T-cell (primary cell): ENCODE measurements at regions not wholly inside any gene's neighbourhood (a gene's known extent, or its start where the extent isn't known, plus 50 kb on each side); places are given as distances from the start of the nearest gene placed in this dataset.

Experiments
- ATAC-seq, 4 experiments: fragments of 200-7000 bp in 3 of 4; fragments of 150-1000 bp in 1 of 4; cut with Tn5 transposase; replicated peaks in 1 of 4; 1 replicate in 3 of 4; 2 replicates in 1 of 4; pipeline ENCODE4 v1.10.0; 2021; ENCODE audit warnings: moderate library complexity in 3 of 4, mild to moderate bottlenecking in 2 of 4, moderate number of reproducible peaks in 1 of 4
- CTCF ChIA-PET, 2 donors: fragments of 300-600 bp; sonication (Branson Sonifier 250); formaldehyde crosslinking; loops; one replicate each; lab custom pipeline; 2022; ENCODE audit warnings: antibody characterized with exemption in 2 of 2; lab: Charles Lee
- POLR2A ChIA-PET, 2 donors: fragments of 300-600 bp; sonication (Branson Sonifier 250); formaldehyde crosslinking; loops; one replicate each; lab custom pipeline; 2022; ENCODE audit warnings: antibody characterized with exemption in 2 of 2; lab: Charles Lee
- DNase-seq, 35 experiments: peaks; one replicate each; pipeline versions ENCODE4 v3.0.0 to v3.0.0-alpha.2; 2013 to 2023
- H3K27ac ChIP-seq: one replicate; pipeline ENCODE4 v1.5.1; 2013; ENCODE audit warnings: low read length
- H3K27me3 ChIP-seq, 2 experiments: replicated peaks in 1 of 2; 1 replicate in 1 of 2; 2 replicates in 1 of 2; pipeline versions ENCODE4 v1.6.1 to v1.7.0; 2013; ENCODE audit warnings: low read length in 1 of 2, mixed read lengths in 1 of 2; ENCODE audit not compliant: control insufficient read depth in 2 of 2, insufficient read depth in 2 of 2; ENCODE audit errors: extremely low read depth in 1 of 2
- H3K36me3 ChIP-seq, 2 donors: 1 replicate in 1 of 2; 2 replicates in 1 of 2; pipeline versions ENCODE4 v1.6.1 to v1.7.0; 2013; ENCODE audit warnings: low read length in 1 of 2; ENCODE audit not compliant: control insufficient read depth in 2 of 2, insufficient read depth in 1 of 2; ENCODE audit errors: extremely low read depth in 1 of 2
- H3K4me1 ChIP-seq, 2 experiments: 1 replicate in 1 of 2; 2 replicates in 1 of 2; pipeline versions ENCODE4 v1.6.1 to v1.7.0; 2013; ENCODE audit warnings: low read length in 2 of 2, mixed read lengths in 1 of 2; ENCODE audit not compliant: insufficient read depth in 2 of 2, control insufficient read depth in 1 of 2; ENCODE audit errors: extremely low read depth in 1 of 2
- H3K4me3 ChIP-seq, 2 donors: 1 replicate in 1 of 2; 2 replicates in 1 of 2; pipeline versions ENCODE4 v1.5.1 to v1.7.0; 2013; ENCODE audit warnings: mild to moderate bottlenecking in 2 of 2, low read length in 1 of 2, moderate library complexity in 1 of 2; ENCODE audit not compliant: control insufficient read depth in 1 of 2; ENCODE audit errors: extremely low read depth in 1 of 2
- H3K9me3 ChIP-seq: 2 replicates; pipeline ENCODE4 v1.7.0; 2013
- H3K27ac Mint-ChIP-seq, 2 donors: one replicate each; pipeline ENCODE4 v1.8.0; 2020 to 2021; ENCODE audit warnings: mild to moderate bottlenecking in 2 of 2, mixed read lengths in 2 of 2
- H3K27me3 Mint-ChIP-seq, 2 donors: one replicate each; pipeline ENCODE4 v1.8.0; 2021 to 2022; ENCODE audit warnings: mixed read lengths in 2 of 2
- H3K36me3 Mint-ChIP-seq: one replicate; pipeline ENCODE4 v1.8.0; 2021; ENCODE audit warnings: mixed read lengths
- H3K4me1 Mint-ChIP-seq, 3 donors: one replicate each; pipeline ENCODE4 v1.8.0; 2020 to 2022; ENCODE audit warnings: mixed read lengths in 3 of 3, mild to moderate bottlenecking in 1 of 3
- H3K4me3 Mint-ChIP-seq, 3 donors: one replicate each; pipeline ENCODE4 v1.8.0; 2020 to 2022; ENCODE audit warnings: mild to moderate bottlenecking in 3 of 3, mixed read lengths in 3 of 3, moderate library complexity in 3 of 3
- H3K9me3 Mint-ChIP-seq, 3 donors: one replicate each; pipeline ENCODE4 v1.8.0; 2020 to 2022; ENCODE audit warnings: mixed read lengths in 3 of 3
- WGBS: methylation state at CpG from one replicate; pipeline ENCODE4 v1.1.5; 2013; ENCODE audit warnings: missing lambda C conversion rate; ENCODE audit not compliant: insufficient coverage; 5-methylcytosine and 5-hydroxymethylcytosine counted together

- Mint-ChIP-seq H3K9me3 (no peaks in the 10 kb centered on the region), H3K27me3 (peaks cover 3 to 10% of the 10 kb centered on the region in 2 donors), H3K27ac (no peak overlapping the region), H3K4me1 (no peaks in the 10 kb centered on the region), H3K36me3 (no peaks in the 10 kb centered on the region), H3K4me3 (no peak overlapping the region)
- ChIA-PET POLR2A (no interaction called here), CTCF (no interaction called here)
- Histone ChIP-seq H3K4me3 (no peak overlapping the region), H3K27me3 (peaks cover 0 to 6% of the 10 kb centered on the region in 2 experiments), H3K9me3 (no peaks in the 10 kb centered on the region), H3K4me1 (no peaks in the 10 kb centered on the region), H3K36me3 (no peaks in the 10 kb centered on the region), H3K27ac (no peak overlapping the region)
- 100% methylated on average over 1 of the region's 8 CpGs for whole genome bisulfite sequencing
- ATAC-seq (no peak), DNase-seq (no peak)
Measured at GRCh38 chr2:106296182-106296815, 102.2 kb upstream of the UXS1 start.

GRCh38 chr2:106294182-106294581 is 100.1 kb upstream of the UXS1 start:
- CTCF ChIA-PET: no interaction called here
- Histone ChIP-seq H3K4me3 (no peak overlapping the region), H3K4me1 (no peaks in the 10 kb centered on the region), H3K27ac (no peak overlapping the region), H3K27me3 (peaks cover 0 to 6% of the 10 kb centered on the region in 2 experiments), H3K9me3 (no peaks in the 10 kb centered on the region), H3K36me3 (no peaks in the 10 kb centered on the region)
- Mint-ChIP-seq H3K27me3 (peaks cover 0 to 9% of the 10 kb centered on the region in 2 donors), H3K4me1 (no peaks in the 10 kb centered on the region), H3K4me3 (no peak overlapping the region), H3K36me3 (no peaks in the 10 kb centered on the region), H3K27ac (no peak overlapping the region), H3K9me3 (no peaks in the 10 kb centered on the region)
- POLR2A ChIA-PET: no interaction called here
- 75% methylated on average over 1 of the region's 1 CpG for WGBS
- ATAC-seq (no peak), DNase-seq (no peak)

- Mint-ChIP-seq H3K36me3 (no peaks in the 10 kb centered on the region), H3K4me1 (no peaks in the 10 kb centered on the region), H3K9me3 (no peaks in the 10 kb centered on the region), H3K27me3 (peaks cover 0 to 5% of the 10 kb centered on the region in 2 donors), H3K4me3 (no peak overlapping the region), H3K27ac (no peak overlapping the region)
- no peak overlapping the region for H3K4me3 ChIP-seq
- no peaks in the 10 kb centered on the region for H3K9me3 ChIP-seq
- no CpG with 5 or more reads among the region's 2 CpGs for WGBS
- no peaks in the 10 kb centered on the region for H3K4me1 ChIP-seq
- DNase-seq: no peak
- ChIA-PET POLR2A (no interaction called here), CTCF (no interaction called here)
- H3K27ac ChIP-seq: no peak overlapping the region
- no peak for ATAC-seq
- peaks cover 0 to 6% of the 10 kb centered on the region in 2 experiments for H3K27me3 ChIP-seq
- H3K36me3 ChIP-seq: no peaks in the 10 kb centered on the region
Measured at GRCh38 chr2:106293271-106293783, 99.2 kb upstream of the UXS1 start.

- Mint-ChIP-seq H3K27me3 (peaks cover 0 to 2% of the 10 kb centered on the region in 2 donors), H3K4me1 (no peaks in the 10 kb centered on the region), H3K27ac (no peak overlapping the region), H3K36me3 (no peaks in the 10 kb centered on the region), H3K4me3 (no peak overlapping the region), H3K9me3 (no peaks in the 10 kb centered on the region)
- ATAC-seq: no peak
- Histone ChIP-seq H3K27ac (no peak overlapping the region), H3K4me1 (no peaks in the 10 kb centered on the region), H3K9me3 (no peaks in the 10 kb centered on the region), H3K4me3 (no peak overlapping the region), H3K36me3 (no peaks in the 10 kb centered on the region), H3K27me3 (peaks cover 0 to 6% of the 10 kb centered on the region in 2 experiments)
- no peak for DNase-seq
- CTCF ChIA-PET: no interaction called here
- POLR2A ChIA-PET: no interaction called here
- 80% methylated on average over 1 of the region's 3 CpGs for WGBS
Measured at GRCh38 chr2:106292627-106293026, 98.5 kb upstream of the UXS1 start.

GRCh38 chr2:106288873-106289272 is 94.8 kb upstream of the UXS1 start:
- ATAC-seq (no peak), DNase-seq (no peak)
- no peaks in the 10 kb centered on the region for H3K27me3 Mint-ChIP-seq
- no peak overlapping the region for H3K4me3 Mint-ChIP-seq
- Histone ChIP-seq H3K27me3 (peaks cover 0 to 5% of the 10 kb centered on the region in 2 experiments), H3K36me3 (no peaks in the 10 kb centered on the region), H3K27ac (no peak overlapping the region), H3K9me3 (no peaks in the 10 kb centered on the region), H3K4me1 (no peaks in the 10 kb centered on the region), H3K4me3 (no peak overlapping the region)
- no peak overlapping the region for H3K27ac Mint-ChIP-seq
- ChIA-PET CTCF (no interaction called here), POLR2A (no interaction called here)
- 78% methylated on average over 3 of the region's 9 CpGs for WGBS
- no peaks in the 10 kb centered on the region for H3K4me1 Mint-ChIP-seq
- H3K36me3 Mint-ChIP-seq: no peaks in the 10 kb centered on the region
- H3K9me3 Mint-ChIP-seq: no peaks in the 10 kb centered on the region

GRCh38 chr2:106285237-106285829 is 91.2 kb upstream of the UXS1 start:
- H3K36me3 ChIP-seq: no peaks in the 10 kb centered on the region
- H3K27me3 ChIP-seq: peaks cover 0 to 22% of the 10 kb centered on the region in 2 experiments
- ChIA-PET CTCF (no interaction called here), POLR2A (no interaction called here)
- DNase-seq (no peak), ATAC-seq (no peak)
- Mint-ChIP-seq H3K27me3 (peaks cover 7 to 9% of the 10 kb centered on the region in 2 donors), H3K36me3 (no peaks in the 10 kb centered on the region), H3K27ac (no peak overlapping the region), H3K4me3 (no peak overlapping the region), H3K9me3 (no peaks in the 10 kb centered on the region), H3K4me1 (no peaks in the 10 kb centered on the region)
- H3K4me3 ChIP-seq: no peak overlapping the region
- no peaks in the 10 kb centered on the region for H3K9me3 ChIP-seq
- H3K4me1 ChIP-seq: no peaks in the 10 kb centered on the region
- WGBS: 100% methylated on average over 2 of the region's 3 CpGs
- H3K27ac ChIP-seq: no peak overlapping the region
